NCI-H1436 treated with DMSO at 0.1 percent for 48 hours (cell line): ENCODE measurements at regions not wholly inside any gene's neighbourhood (a gene's known extent, or its start where the extent isn't known, plus 50 kb on each side); places are given as distances from the start of the nearest gene placed in this dataset.
"Not testable (repeated sequence)": the region's sequence is repeated elsewhere in the genome, so short reads cannot be mapped to it uniquely, and the experiment has no call there.

Experiments
- DNase-seq: peaks from one replicate; lab custom pipeline; 2025; lab: John Stamatoyannopoulos, UW

DNA sequence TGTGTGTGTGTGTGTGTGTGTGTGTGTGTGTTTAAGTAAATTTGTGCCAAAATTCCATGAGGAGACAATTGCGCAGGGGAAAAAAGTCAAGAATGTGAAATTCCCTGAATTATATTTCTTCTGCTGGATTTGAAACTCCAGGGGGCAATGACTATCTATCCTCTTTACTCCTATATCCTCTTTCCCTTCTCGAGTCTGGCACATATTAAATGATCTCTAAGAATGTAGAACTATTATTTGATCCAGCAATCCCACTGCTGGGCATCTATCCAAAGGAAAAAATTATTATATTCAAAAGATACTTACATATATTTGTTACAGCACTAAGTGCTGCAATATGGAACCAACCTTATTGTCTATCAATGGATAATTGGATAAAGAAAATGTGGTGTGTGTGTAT, 350.1 kb upstream of the ADAMTS9 start:
- no peak for DNase-seq

- no peak for DNase-seq
Measured at GRCh38 chr3:65035246-65035645, 347.4 kb upstream of the ADAMTS9 start.

GRCh38 chr3:65033576-65033975, 345.8 kb upstream of the ADAMTS9 start:
- no peak for DNase-seq

GRCh38 chr3:65030847-65031463, 343.2 kb upstream of the ADAMTS9 start:
- no peak for DNase-seq

DNA sequence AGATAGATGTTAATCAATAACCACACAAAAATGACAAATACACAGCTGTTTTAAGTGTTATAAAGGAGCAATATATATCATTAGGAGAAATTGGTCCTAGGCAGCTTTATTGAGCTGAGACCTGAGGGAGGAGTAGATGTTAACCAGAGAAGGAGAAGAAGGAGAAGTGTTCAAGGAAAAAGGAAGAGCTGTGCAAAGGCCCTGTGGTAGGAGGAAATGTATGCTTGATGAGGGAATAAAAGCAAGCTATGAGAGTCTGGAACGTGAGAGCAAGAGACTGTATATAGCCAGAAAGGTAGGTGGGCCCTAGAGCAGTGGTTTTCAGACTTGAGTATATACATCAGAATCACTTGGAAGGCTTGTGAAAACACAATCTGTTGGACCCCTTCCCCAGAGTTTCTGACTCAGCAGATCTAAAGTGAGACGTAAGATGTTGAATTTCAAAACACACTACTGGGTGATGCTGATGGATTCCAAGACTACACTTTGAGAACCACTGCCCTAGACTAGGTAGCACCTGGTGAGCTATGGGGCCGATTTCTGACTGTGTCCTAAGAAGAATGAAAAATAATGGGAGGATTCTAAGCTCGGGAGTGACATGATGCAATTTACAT, 342.3 kb upstream of the ADAMTS9 start:
- no peak for DNase-seq

DNA sequence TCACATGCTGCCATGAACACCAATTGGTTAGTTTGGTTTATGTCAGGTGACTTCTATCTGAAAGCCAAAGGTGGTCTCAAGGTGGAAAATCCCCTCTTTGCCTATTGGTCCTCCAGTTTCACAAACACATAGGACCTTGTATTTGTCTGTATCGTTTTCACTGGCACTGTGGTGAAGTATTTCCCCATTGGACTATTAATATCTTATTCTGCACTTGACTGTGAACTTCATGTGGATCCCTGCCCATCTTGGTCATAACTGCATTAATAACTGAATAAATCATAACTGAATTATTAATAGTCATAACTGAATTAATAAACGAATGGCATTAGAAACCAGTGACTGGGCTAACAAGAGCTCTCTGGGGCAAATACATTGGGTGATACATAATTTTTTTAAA, 341.3 kb upstream of the ADAMTS9 start:
- DNase-seq = no peak

DNA sequence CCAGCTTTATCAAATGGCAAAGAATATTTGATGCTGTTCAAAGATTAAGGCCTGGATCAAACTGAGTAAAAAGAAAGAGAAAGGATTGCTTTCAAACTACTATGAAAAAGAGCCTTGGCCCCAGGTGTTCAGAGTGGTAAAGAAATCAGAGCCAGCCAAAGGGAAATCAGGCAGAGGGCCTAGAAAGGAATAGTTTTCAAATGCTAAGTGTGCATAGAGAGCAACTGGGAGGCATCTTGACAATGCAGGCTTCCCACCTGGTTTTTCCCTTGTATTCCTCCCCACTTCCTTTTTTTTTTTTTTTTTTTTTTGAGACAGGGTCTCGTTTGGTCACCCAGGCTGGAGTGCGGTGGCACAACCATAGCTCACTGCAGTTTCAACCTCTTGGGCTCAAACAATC, 340.2 kb upstream of the ADAMTS9 start:
- no peak for DNase-seq

DNA sequence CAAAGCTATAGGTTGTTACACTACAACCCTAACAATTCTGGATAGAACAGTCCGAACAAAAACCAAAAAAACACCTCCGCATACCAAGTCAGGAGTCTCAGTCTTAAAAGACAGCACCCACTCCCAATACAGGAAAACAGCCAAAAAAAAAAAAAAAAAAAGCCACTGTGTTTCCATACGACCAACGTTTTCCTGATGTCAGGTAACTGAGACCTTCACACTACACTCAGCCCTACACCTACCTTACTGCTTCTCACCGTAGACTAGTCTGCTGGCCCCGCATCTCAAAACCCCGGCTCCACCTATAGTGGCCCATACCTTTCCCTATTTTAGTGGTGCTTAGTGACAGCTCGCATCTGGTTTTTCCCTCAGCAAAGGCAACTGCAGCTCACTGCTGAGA, 339.5 kb upstream of the ADAMTS9 start:
- no peak for DNase-seq

GRCh38 chr3:65026151-65026550, 338.4 kb upstream of the ADAMTS9 start:
- no peak for DNase-seq

- no peak for DNase-seq
Measured at GRCh38 chr3:65024148-65024547, 336.3 kb upstream of the ADAMTS9 start.

DNA sequence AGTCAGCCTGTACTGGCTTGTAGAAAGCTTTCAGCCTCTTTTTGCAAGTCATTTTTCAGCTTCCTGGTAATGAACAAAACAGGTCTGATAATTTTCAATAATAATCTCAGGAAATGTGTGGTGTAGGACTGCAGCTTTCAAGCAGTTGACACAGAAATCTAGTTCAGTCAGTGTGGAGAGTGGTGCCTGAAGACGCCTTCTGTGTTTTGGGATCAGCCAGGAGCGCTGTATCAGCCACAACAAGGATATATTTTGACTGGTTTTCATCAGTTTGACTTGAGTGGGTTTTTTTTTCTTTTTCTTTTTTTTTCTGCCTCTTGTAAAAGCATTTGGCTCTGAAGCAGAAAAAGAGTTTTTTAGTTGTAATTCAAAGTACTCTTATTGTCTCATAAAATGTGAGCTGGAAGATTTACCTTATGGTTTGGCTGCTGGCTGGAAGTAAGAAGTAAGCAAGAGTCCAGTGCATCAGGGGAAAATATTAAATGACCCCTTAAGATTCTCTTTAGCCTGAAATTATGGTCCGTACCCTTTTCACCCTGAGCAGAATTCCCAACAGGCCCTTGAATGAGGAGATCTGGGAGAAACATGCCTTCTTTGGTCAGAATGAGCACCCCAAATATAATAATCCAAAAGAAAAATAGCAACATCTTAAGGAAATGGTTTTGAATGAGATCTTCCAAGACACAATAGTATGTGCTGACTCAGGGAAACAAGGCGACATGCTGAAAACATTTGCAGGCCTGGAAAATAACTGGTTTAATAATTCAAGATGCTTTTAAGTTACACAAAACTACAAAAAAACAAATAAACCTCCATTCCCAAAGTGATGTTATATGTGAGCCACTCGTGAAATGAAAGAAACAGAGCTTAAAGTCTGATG, 332.7 kb upstream of the ADAMTS9 start:
- no peak for DNase-seq

DNA sequence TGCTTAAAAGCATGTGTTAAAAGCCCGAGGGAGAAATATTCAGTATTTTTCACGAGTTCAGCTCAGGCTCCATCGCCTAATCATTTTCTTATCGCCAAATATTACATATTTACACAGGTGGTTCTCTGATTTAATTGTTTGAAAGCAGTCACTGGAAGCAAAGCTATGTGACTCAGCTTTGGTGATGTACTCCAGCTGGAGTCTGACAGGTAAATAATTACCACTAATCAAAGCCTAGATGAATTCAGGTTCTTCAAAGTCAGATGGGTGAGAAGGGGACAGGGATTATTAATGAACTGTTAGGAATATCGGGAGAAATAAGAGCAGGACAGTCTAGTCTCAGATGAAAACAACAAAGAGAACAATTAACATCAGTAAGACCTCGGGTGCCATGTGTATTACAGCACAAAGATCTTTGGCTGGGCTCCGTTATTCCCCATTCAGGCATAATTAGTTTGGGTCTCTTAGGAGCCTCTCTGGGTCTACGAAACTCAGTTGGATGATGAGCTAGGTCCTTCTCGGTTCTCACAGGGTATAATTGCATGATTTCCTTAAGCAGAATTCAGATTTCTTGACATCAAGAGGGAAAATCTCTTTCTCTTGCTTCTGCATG, 331.7 kb upstream of the ADAMTS9 start:
- DNase-seq = peak; percentile 10

- DNase-seq = no peak
Measured at GRCh38 chr3:65018801-65019200, 331.0 kb upstream of the ADAMTS9 start.

- no peak for DNase-seq
Measured at GRCh38 chr3:65017359-65017758, 329.6 kb upstream of the ADAMTS9 start.

- no peak for DNase-seq
Measured at GRCh38 chr3:65015711-65016110, 327.9 kb upstream of the ADAMTS9 start.

- DNase-seq = no peak
Measured at GRCh38 chr3:65013053-65013452, 325.3 kb upstream of the ADAMTS9 start.

DNA sequence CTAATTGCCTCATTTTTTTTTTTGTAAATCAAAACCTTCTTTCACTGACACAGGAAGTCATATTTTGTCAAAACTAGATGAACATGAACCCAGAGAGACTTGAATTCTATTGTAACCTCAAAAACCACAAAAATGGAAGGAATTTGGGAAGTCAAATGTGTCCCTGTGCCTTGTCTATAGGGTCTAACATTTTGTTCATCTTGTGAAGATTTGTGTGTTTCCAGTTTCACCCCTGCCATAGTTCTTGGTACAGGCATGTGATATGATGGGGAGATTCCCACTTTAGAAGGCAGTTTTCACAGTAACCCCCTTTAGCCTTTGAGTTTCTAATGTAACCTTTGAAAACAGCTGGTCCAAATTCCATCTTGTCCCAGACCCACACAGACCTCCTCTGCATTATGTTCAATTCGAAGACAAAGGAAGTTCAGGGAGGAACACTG, 318.5 kb upstream of the ADAMTS9 start:
- DNase-seq = no peak

DNA sequence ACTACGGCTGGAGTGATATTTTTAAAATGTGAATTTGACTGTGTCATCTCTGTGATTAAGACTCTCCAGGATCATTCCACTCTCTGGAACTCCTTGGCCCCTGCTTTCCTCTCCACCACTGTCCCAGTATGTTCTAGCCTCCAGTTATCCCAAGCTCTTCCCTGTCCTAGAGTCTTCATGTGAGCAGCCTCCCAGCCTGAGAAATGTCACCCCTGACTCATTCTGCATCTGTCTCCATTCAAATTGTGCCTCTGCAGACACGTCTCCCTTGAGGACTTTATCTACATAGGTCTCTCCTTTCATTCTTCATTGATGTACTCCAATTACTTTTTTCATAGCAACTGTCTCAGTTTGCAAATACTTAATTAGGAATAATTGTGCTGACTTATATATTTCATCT, 317.7 kb upstream of the ADAMTS9 start:
- DNase-seq = no peak

DNA sequence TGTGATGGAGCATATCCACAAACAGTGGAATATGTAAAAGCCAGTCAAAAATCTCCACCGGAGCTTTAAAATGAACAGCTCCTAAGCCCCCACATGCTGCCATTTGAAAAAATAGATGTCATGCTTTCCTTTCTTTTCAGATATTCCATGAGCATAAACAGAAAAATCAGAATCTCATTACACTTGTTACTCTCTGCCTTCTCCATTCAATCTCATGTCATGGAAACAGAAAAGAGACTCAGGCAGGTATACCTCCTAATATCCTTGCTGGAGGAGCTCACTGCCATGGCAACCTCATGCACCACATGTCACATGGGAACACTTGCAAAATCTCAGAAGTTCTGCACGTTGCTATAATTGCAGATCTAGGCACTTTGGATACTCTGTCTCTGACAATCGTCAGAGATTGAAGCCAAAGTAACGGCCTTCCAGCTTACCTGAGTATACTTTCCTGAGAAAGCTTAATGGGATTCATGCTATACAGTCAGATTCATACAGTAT, 317.0 kb upstream of the ADAMTS9 start:
- DNase-seq = no peak

GRCh38 chr3:65004306-65004705, 316.5 kb upstream of the ADAMTS9 start:
- DNase-seq = no peak

DNA sequence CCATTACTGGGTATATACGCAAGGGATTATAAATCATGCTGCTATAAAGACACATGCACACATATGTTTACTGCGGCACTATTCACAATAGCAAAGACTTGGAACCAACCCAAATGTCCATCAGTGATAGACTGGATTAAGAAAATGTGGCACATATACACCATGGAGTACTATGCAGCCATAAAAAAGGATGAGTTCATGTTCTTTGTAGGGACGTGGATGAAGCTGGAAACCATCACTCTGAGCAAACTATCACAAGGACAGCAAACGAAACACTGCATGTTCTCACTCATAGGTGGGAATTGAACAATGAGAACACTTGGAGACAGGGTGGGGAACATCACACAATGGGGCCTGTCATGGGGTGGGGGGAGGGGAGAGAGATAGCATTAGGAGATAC, 313.3 kb upstream of the ADAMTS9 start:
- DNase-seq = not testable (repeated sequence)

GRCh38 chr3:64998317-64998716, 310.5 kb upstream of the ADAMTS9 start:
- no peak for DNase-seq
